ENCODE measurements at regions not wholly inside any gene's neighbourhood (a gene's known extent, or its start where the extent isn't known, plus 50 kb on each side); places are given as distances from the start of the nearest gene placed in this dataset.
"Not testable (repeated sequence)": the region's sequence is repeated elsewhere in the genome, so short reads cannot be mapped to it uniquely, and the experiment has no call there.

DNA sequence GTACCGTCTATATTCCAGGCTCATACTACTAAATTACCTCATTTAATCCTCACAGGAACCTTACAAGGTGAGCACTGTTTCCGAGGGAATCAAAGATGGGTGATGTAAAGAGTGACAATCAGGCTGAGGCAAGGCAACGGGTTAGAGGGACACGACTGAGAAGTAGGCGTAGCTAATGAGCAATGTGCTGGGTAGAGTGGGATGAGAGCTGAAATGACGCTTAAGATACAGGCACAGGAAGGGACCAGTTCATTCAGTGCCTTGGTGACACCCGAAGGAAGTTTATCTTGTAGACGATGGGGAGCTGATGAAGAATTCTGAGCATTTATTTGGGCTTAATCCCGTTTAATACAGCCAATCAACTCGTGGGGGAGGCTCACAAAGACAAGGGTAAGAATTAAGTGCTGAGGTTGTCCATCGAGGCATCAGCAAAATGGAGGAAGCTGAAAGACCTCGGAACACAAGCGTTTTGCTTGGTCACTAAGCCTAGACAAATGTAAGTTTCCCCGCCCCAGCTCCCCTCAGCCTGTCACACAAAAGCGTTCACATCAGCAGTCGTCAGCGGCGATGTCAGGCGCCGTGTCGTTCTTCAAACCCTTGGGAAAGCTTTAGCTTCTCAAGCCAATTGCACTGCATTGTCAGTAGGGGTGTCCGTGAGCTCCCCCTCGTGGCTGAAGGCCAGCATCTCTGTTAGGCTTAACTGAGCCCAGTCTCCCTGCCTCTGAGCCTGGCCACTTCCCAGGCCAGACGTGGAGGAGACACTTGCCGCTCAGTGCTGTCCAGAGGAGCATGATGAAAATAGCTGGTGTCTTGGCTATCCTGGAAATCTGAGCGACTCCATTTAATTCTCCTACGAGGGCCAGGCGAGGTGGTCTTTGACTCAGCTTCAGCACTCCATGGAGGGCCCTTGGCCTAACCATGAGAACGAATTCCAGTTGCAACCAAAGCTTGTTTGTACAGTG is 288.5 kb upstream of the G2E3 start:
- Mint-ChIP-seq H3K4me1 (no peaks in the 10 kb centered on the region), H3K9me3 (peaks cover 2% of the 10 kb centered on the region), H3K4me3 (no peak overlapping the region), H3K27me3 (peaks cover 16% of the 10 kb centered on the region), H3K27ac (no peak overlapping the region), H3K36me3 (no peaks in the 10 kb centered on the region)
- DNase-seq, result peak; percentile 62

- Mint-ChIP-seq H3K27ac (no peak overlapping the region), H3K9me3 (peaks cover 2% of the 10 kb centered on the region), H3K27me3 (peaks cover 16% of the 10 kb centered on the region), H3K4me1 (no peaks in the 10 kb centered on the region), H3K36me3 (no peaks in the 10 kb centered on the region), H3K4me3 (no peak overlapping the region)
- DNase-seq, result no peak
These were observed 287.1 kb upstream of the G2E3 start for GRCh38 chr14:30271811-30272323.

DNA sequence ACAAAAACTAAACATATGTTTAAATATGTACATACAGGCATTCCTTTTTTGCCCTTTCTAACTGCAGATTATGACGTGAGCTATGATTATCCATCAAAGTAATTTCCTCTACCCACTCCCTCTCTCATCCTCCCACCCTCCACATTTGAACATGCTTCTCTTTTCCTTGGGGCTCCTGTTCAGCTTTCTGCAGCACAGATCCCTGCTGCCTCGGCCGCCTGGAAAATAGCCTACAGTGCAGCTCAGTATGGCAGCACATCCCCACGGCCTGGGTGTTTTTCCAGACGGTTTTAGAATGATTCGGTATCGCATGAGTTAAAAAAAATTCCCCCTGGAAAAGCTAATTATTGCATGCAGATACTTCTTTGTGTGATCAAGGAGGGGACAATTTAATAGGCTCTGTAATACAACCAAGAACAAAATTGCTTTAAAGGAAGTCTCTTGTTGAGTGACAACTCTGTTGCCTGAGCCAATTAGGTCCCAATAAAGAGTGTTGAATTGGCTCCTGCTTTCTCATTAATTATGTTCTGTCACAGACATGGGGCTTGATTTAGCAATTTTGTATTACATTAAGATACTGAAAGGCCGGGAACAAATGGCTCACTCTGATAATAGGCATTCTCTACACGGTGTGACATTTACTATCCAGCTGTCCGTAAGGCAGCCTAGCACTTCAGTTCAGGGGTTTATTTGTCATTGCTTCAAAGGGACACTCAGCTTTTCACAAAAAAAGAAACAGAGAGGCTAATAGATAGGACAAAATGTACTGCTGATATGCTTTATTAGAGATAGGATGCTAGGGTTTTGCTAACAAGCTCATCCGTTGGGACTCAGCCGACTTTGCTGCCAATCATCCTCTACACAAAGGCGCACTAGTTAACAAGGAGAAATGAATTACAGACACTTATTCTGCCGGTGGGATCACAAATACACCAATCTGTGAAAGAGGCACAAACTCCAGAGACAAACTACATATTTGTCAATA is 285.8 kb upstream of the G2E3 start:
- Mint-ChIP-seq H3K36me3 (no peaks in the 10 kb centered on the region), H3K27ac (no peak overlapping the region), H3K4me3 (no peak overlapping the region), H3K9me3 (peaks cover 2% of the 10 kb centered on the region), H3K27me3 (peaks cover 12% of the 10 kb centered on the region), H3K4me1 (no peaks in the 10 kb centered on the region)
- no peak for DNase-seq

- no peak for DNase-seq
- H3K27ac Mint-ChIP-seq, result no peak overlapping the region
- H3K9me3 Mint-ChIP-seq, result peaks cover 5% of the 10 kb centered on the region
- H3K36me3 Mint-ChIP-seq, result no peaks in the 10 kb centered on the region
- peaks cover 6% of the 10 kb centered on the region for H3K27me3 Mint-ChIP-seq
- H3K4me3 Mint-ChIP-seq, result no peak overlapping the region
- H3K4me1 Mint-ChIP-seq, result no peaks in the 10 kb centered on the region
These were observed 283.4 kb upstream of the G2E3 start for GRCh38 chr14:30275604-30276003.

DNA sequence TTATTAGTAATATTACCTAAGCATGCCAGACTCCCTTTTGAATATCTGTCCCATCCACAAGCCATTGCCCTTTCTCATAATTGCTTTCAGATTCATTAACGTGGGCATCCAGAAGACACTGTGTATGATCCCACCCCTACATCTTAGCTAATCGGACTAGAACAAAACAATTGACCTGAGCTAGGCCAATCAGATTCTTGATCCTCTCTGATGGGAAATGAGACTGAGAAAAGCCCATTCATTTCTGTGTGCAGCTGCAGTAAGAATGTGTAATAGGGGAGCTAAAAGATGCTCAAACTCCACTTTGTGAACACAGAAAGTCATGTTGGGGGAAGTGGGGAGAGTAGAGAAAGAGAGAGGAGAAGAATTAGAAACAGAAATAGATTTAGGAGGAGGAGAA is 281.7 kb upstream of the G2E3 start:
- Mint-ChIP-seq H3K9me3 (peaks cover 5% of the 10 kb centered on the region), H3K36me3 (no peaks in the 10 kb centered on the region), H3K27me3 (peaks cover 6% of the 10 kb centered on the region), H3K27ac (no peak overlapping the region), H3K4me3 (no peak overlapping the region), H3K4me1 (no peaks in the 10 kb centered on the region)
- no peak for DNase-seq

- not testable (repeated sequence) for H3K27ac Mint-ChIP-seq, DNase-seq, H3K4me3 Mint-ChIP-seq, H3K9me3 Mint-ChIP-seq, H3K27me3 Mint-ChIP-seq, H3K36me3 Mint-ChIP-seq, H3K4me1 Mint-ChIP-seq
These were observed 280.1 kb upstream of the G2E3 start for GRCh38 chr14:30278856-30279255.

DNA sequence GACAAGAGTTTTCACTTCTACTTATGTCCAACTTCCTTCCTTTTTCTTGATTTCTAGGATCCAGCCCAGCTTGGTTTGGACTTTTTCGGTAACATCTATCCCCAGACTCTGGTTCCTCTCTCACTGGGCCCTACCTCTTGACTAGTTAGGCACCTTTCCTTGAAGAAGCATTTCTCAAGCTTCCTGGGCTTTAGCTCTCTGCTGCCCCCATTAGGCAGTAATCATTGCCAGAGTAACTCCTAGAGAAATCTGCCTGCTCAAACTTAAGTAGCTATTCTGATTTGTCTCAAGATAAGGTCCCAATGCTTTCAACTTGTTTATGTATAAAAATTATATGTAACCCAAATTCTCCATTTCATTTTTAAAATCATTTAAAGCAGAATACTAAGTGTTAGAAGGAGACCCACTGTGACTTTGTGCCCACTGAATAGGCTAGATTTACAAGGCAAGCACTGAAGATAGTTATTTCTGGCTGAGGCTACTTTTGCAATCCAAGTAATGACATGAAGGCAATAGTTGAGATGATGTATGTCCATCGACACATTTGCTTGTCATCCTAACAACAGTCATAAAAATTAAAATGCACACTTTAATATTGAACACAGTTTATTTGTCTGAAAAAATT is 275.0 kb upstream of the G2E3 start:
- Mint-ChIP-seq H3K27ac (no peak overlapping the region), H3K27me3 (peaks cover 7% of the 10 kb centered on the region), H3K4me3 (no peak overlapping the region), H3K4me1 (no peaks in the 10 kb centered on the region), H3K9me3 (peaks cover under 1% of the 10 kb centered on the region), H3K36me3 (no peaks in the 10 kb centered on the region)
- no peak for DNase-seq

- Mint-ChIP-seq H3K27me3 (peaks cover 7% of the 10 kb centered on the region), H3K9me3 (no peaks in the 10 kb centered on the region), H3K4me3 (no peak overlapping the region), H3K4me1 (no peaks in the 10 kb centered on the region), H3K36me3 (no peaks in the 10 kb centered on the region), H3K27ac (no peak overlapping the region)
- DNase-seq, result no peak
These were observed 274.1 kb upstream of the G2E3 start for GRCh38 chr14:30284808-30285207.

GRCh38 chr14:30287579-30288445 is 271.1 kb upstream of the G2E3 start:
- Mint-ChIP-seq H3K27ac (no peak overlapping the region), H3K4me3 (no peak overlapping the region), H3K4me1 (no peaks in the 10 kb centered on the region), H3K9me3 (no peaks in the 10 kb centered on the region), H3K27me3 (peaks cover 9% of the 10 kb centered on the region), H3K36me3 (no peaks in the 10 kb centered on the region)
- DNase-seq, result no peak

DNA sequence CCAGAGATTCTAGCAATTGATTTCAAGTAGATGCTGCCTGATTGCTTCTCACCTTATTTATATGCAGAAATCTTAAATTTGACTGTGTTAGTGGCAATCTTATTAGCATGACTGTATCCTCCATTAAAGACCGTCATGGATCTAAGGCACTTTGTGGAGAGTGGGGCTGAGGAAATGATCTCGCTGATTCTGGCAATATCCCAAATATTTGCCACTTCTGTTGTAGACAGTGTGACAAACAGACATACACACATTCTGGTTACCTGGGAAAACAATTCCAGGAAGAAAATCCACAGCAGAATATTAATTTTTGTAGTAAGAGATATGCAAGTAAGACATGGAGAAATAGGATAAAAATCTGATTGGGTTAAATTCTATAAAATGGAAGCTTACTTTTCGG is 269.0 kb upstream of the G2E3 start:
- no peaks in the 10 kb centered on the region for H3K9me3 Mint-ChIP-seq
- H3K4me3 Mint-ChIP-seq, result no peak overlapping the region
- H3K27ac Mint-ChIP-seq, result no peak overlapping the region
- H3K4me1 Mint-ChIP-seq, result no peaks in the 10 kb centered on the region
- no peak for DNase-seq
- no peaks in the 10 kb centered on the region for H3K36me3 Mint-ChIP-seq
- H3K27me3 Mint-ChIP-seq, result peaks cover 13% of the 10 kb centered on the region

- Mint-ChIP-seq H3K4me1 (no peaks in the 10 kb centered on the region), H3K27ac (no peak overlapping the region), H3K36me3 (no peaks in the 10 kb centered on the region), H3K4me3 (no peak overlapping the region), H3K27me3 (peaks cover 13% of the 10 kb centered on the region), H3K9me3 (no peaks in the 10 kb centered on the region)
- no peak for DNase-seq
These were observed 267.7 kb upstream of the G2E3 start for GRCh38 chr14:30291216-30291615.

GRCh38 chr14:30292541-30292940 is 266.4 kb upstream of the G2E3 start:
- Mint-ChIP-seq H3K4me1 (no peaks in the 10 kb centered on the region), H3K9me3 (no peaks in the 10 kb centered on the region), H3K36me3 (no peaks in the 10 kb centered on the region), H3K27ac (no peak overlapping the region), H3K4me3 (no peak overlapping the region), H3K27me3 (peaks cover 19% of the 10 kb centered on the region)
- DNase-seq, result no peak

- H3K4me1 Mint-ChIP-seq, result no peaks in the 10 kb centered on the region
- no peaks in the 10 kb centered on the region for H3K9me3 Mint-ChIP-seq
- H3K27ac Mint-ChIP-seq, result no peak overlapping the region
- H3K27me3 Mint-ChIP-seq, result peaks cover 23% of the 10 kb centered on the region
- H3K36me3 Mint-ChIP-seq, result no peaks in the 10 kb centered on the region
- no peak for DNase-seq
- no peak overlapping the region for H3K4me3 Mint-ChIP-seq
These were observed 263.0 kb upstream of the G2E3 start for GRCh38 chr14:30295980-30296379.

DNA sequence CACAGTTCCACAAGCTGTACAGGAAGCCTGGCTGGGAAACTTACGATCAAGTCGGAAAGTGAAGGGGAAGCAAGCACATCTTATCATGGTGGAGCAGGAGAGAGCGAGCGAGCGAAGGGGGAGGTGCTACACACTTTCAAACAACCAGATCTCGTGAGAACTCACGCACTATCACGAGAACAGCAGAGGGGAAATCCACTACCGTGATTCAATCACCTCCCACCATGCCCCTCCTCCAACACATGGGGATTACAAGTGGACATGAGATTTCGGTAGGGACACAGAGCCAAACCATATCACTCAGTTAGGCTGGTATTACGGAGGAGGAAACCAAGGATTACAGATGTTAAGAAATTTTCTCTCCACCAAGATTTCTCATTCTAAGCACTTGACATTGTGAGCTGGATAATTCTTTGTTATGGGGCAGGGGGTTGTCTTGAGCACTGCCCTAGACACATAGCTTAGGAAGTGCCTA is 262.0 kb upstream of the G2E3 start:
- no peak for DNase-seq
- H3K27me3 Mint-ChIP-seq, result peaks cover 23% of the 10 kb centered on the region
- no peaks in the 10 kb centered on the region for H3K9me3 Mint-ChIP-seq
- H3K4me3 Mint-ChIP-seq, result no peak overlapping the region
- H3K27ac Mint-ChIP-seq, result no peak overlapping the region
- no peaks in the 10 kb centered on the region for H3K36me3 Mint-ChIP-seq
- H3K4me1 Mint-ChIP-seq, result no peaks in the 10 kb centered on the region

All from activated naive CD8-positive, alpha-beta T cell treated with anti-CD3 and anti-CD28 coated beads for 36 hours (primary cell).